Endothelial cell of umbilical vein (primary cell): ENCODE measurements at regions not wholly inside any gene's neighbourhood (a gene's known extent, or its start where the extent isn't known, plus 50 kb on each side); places are given as distances from the start of the nearest gene placed in this dataset.

Experiments
- BruUV-seq: library from RNA; stranded (reverse); fragments of 400-500 nt; replicated peaks from 2 replicates; lab custom pipeline; 2021; lab: Mats Ljungman, UMichigan
- CTCF ChIA-PET: fragments of 300-600, 350-600 bp; sonication (Branson Sonifier 250); formaldehyde crosslinking; loops from one replicate; lab custom pipeline; 2021; ENCODE audit warnings: antibody characterized with exemption, inconsistent platforms; lab: Charles Lee
- POLR2A ChIA-PET: fragments of 300-600, 350-600 bp; sonication (Branson Sonifier 250); formaldehyde crosslinking; loops from one replicate; lab custom pipeline; 2021; ENCODE audit warnings: antibody characterized with exemption, inconsistent platforms; lab: Charles Lee
- DNase-seq: peaks from one replicate; pipeline ENCODE4 v3.0.0-alpha.2; 2011; ENCODE audit warnings: low read depth, low spot score
- FAIRE-seq: peaks from 2 replicates; lab custom pipeline; 2011; peaks lifted over from hg19 to GRCh38; lab: Jason Lieb, UNC
- H2AFZ ChIP-seq: 2 replicates; pipeline ENCODE4 v1.6.0; 2012; ENCODE audit warnings: low read depth, low read length, control low read depth, inconsistent platforms
- H3K27ac ChIP-seq: 2 replicates; pipeline ENCODE4 v1.5.1; 2011; ENCODE audit warnings: low read depth, mild to moderate bottlenecking, control low read depth, low read length, moderate library complexity; ENCODE audit not compliant: insufficient read depth
- H3K27me3 ChIP-seq, 2 experiments: 2 replicates each; pipeline versions ENCODE4 v1.6.0 to v1.6.1; 2011; ENCODE audit warnings: low read length in 2 of 2, mixed read lengths in 1 of 2; ENCODE audit not compliant: control insufficient read depth in 2 of 2, insufficient read depth in 2 of 2
- H3K36me3 ChIP-seq, 2 experiments: 2 replicates in 1 of 2; 3 replicates in 1 of 2; pipeline ENCODE4 v1.5.1; 2011; ENCODE audit warnings: low read length in 2 of 2, mild to moderate bottlenecking in 1 of 2, moderate library complexity in 1 of 2; ENCODE audit not compliant: control insufficient read depth in 2 of 2, insufficient read depth in 2 of 2; ENCODE audit errors: extremely low read depth in 1 of 2
- H3K4me1 ChIP-seq: 3 replicates; pipeline ENCODE4 v1.5.1; 2011; ENCODE audit warnings: mild to moderate bottlenecking, low read length; ENCODE audit not compliant: control insufficient read depth, insufficient read depth; ENCODE audit errors: extremely low read depth
- H3K4me2 ChIP-seq: 2 replicates; pipeline ENCODE4 v1.6.1; 2011; ENCODE audit warnings: low read length, control low read depth, mixed read lengths; ENCODE audit not compliant: insufficient read depth
- H3K4me3 ChIP-seq, 3 experiments: fragments of 200-600 bp in 1 of 3; sonication (generic), shearing (Covaris generic) in 1 of 3; replicated peaks in 1 of 3; 2 replicates each; pipeline ENCODE4 v1.5.1; 2011 to 2016; ENCODE audit warnings: control low read depth in 3 of 3, low read length in 3 of 3, mild to moderate bottlenecking in 2 of 3, inconsistent platforms in 1 of 3, low read depth in 1 of 3, moderate library complexity in 1 of 3; ENCODE audit not compliant: insufficient read depth in 1 of 3
- H3K79me2 ChIP-seq: 2 replicates; pipeline ENCODE4 v1.6.0; 2012; ENCODE audit warnings: low read length, inconsistent platforms; ENCODE audit not compliant: control insufficient read depth, insufficient read depth
- H3K9ac ChIP-seq: replicated peaks from 2 replicates; pipeline ENCODE3; 2011; ENCODE audit warnings: low read length, control low read depth; ENCODE audit not compliant: insufficient read depth; ENCODE audit errors: extremely low read depth
- H3K9me1 ChIP-seq: replicated peaks from 3 replicates; pipeline ENCODE4 v1.6.0; 2011; ENCODE audit warnings: mild to moderate bottlenecking, low read length; ENCODE audit not compliant: control insufficient read depth, insufficient read depth; ENCODE audit errors: extremely low read depth
- H3K9me3 ChIP-seq: replicated peaks from 2 replicates; pipeline ENCODE4 v1.5.1; 2012; ENCODE audit warnings: low read length, inconsistent platforms; ENCODE audit not compliant: control insufficient read depth, insufficient read depth
- H4K20me1 ChIP-seq: replicated peaks from 2 replicates; pipeline ENCODE3; 2011; ENCODE audit warnings: mild to moderate bottlenecking, low read length; ENCODE audit not compliant: control insufficient read depth, insufficient read depth; ENCODE audit errors: extremely low read depth
- CTCF ChIP-seq, 2 donors: IDR thresholded peaks; 1 replicate in 1 of 2; 2 replicates in 1 of 2; pipeline ENCODE4 v1.5.1; 2011; ENCODE audit warnings: low read length in 2 of 2, mild to moderate bottlenecking in 2 of 2, moderate library complexity in 2 of 2, control low read depth in 1 of 2, inconsistent platforms in 1 of 2, low read depth in 1 of 2; ENCODE audit not compliant: insufficient read depth in 1 of 2; ENCODE audit errors: extremely low read depth in 1 of 2
- EZH2 ChIP-seq: IDR thresholded peaks from 2 replicates; pipeline ENCODE4 v1.6.1; 2012; ENCODE audit warnings: borderline replicate concordance, low read depth, mild to moderate bottlenecking, moderate library complexity, low read length, inconsistent platforms; ENCODE audit not compliant: severe bottlenecking
- FOS ChIP-seq: IDR thresholded peaks from 2 replicates; pipeline ENCODE4 v1.6.1; 2011; ENCODE audit warnings: mild to moderate bottlenecking, low read length, moderate library complexity, borderline replicate concordance; ENCODE audit not compliant: insufficient read depth
- GATA2 ChIP-seq: IDR thresholded peaks from 2 replicates; pipeline ENCODE4 v1.7.0; 2011; ENCODE audit warnings: low read depth, mild to moderate bottlenecking, moderate library complexity, mixed read lengths, low read length; ENCODE audit not compliant: insufficient read length, insufficient read depth
- MAX ChIP-seq: IDR thresholded peaks from 2 replicates; pipeline ENCODE4 v1.6.1; 2011; ENCODE audit not compliant: insufficient read depth, insufficient read length
- MYC ChIP-seq: IDR thresholded peaks from one replicate; pipeline ENCODE4 v1.6.1; 2011; ENCODE audit warnings: mild to moderate bottlenecking, low read depth, low read length
- POLR2A ChIP-seq: IDR thresholded peaks from 2 replicates; pipeline ENCODE4 v1.6.1; 2012; ENCODE audit warnings: low read depth, mild to moderate bottlenecking, control low read depth, low read length
- POLR2AphosphoS5 ChIP-seq: IDR thresholded peaks from 2 replicates; pipeline ENCODE4 v1.6.1; 2012; ENCODE audit warnings: low read depth, mild to moderate bottlenecking, control low read depth, low read length, moderate library complexity; ENCODE audit not compliant: insufficient read depth
- dilution Hi-C: fragments of 300-500 bp; cut with MboI; formaldehyde crosslinking; loops from one replicate; pipeline ENCODE4 v1.15.0; 2019; ENCODE audit warnings: low sequenced_read_pairs; ENCODE audit not compliant: extremely low pct_ligation_motif_present
- intact Hi-C: fragments of 100-400 bp; cut with micrococcal nuclease; formaldehyde crosslinking; loops from one replicate; pipeline ENCODE4 v1.10.0; 2022

DNA sequence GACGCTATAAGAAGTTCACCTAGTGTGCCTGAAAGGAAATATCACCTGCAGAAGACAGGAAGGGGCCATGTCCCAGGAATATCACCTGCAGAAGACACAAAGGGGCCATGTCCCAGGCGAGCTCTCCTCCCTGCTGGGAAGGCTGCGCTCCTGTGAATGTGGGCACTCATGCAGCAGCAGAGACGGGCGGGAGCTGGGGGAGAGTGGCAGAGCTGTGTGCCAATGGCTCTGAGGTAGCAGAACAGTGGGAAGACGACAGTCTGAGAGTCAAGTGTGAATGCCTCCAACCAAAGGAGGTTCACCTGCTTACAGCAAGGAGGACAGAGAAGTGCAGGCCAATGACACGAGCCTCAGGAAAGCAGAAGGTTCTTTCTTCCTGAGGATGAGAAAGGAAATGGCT lies 117.9 kb upstream of the SALL3 start:
- ChIA-PET CTCF (no interaction called here), POLR2A (no interaction called here)
- H3K79me2 ChIP-seq, result no peaks in the 10 kb centered on the region
- no peak overlapping the region for H3K4me3 ChIP-seq
- no peak overlapping the region for H3K9ac ChIP-seq
- dilution Hi-C loops (no loop called here), intact Hi-C loops (no loop called here)
- H3K9me3 ChIP-seq, result peaks cover 11% of the 10 kb centered on the region
- TF ChIP-seq EZH2 (no peak), POLR2A (no peak), MAX (no peak), MYC (no peak), FOS (no peak), POLR2AphosphoS5 (no peak), CTCF (IDR thresholded peaks at IDR 0.05; ENCODE audit: extremely low read depth in 1 of 2, insufficient read depth in 1 of 2, low read depth in 1 of 2, low read length in 2 of 2) (no peak), GATA2 (no peak)
- no peaks in the 10 kb centered on the region for H3K27me3 ChIP-seq
- H3K4me1 ChIP-seq, result no peaks in the 10 kb centered on the region
- H3K4me2 ChIP-seq, result no peak overlapping the region
- no TSS peak for BruUV-seq
- H3K9me1 ChIP-seq, result no peaks in the 10 kb centered on the region
- H3K27ac ChIP-seq, result no peak overlapping the region
- no peaks in the 10 kb centered on the region for H3K36me3 ChIP-seq
- DNase-seq, result no peak
- no peak for FAIRE-seq
- H4K20me1 ChIP-seq, result no peaks in the 10 kb centered on the region
- H2AFZ ChIP-seq, result no peak overlapping the region
